Naive thymus-derived CD4-positive, alpha-beta T cell (primary cell): ENCODE measurements at regions not wholly inside any gene's neighbourhood (a gene's known extent, or its start where the extent isn't known, plus 50 kb on each side); places are given as distances from the start of the nearest gene placed in this dataset.
"Not testable (repeated sequence)": the region's sequence is repeated elsewhere in the genome, so short reads cannot be mapped to it uniquely, and the experiment has no call there.

Experiments used
- ATAC-seq: fragments of 150-1000 bp; cut with Tn5 transposase; 2 replicates; pipeline ENCODE4 v1.10.0; 2021; ENCODE audit warnings: mild to moderate bottlenecking, moderate library complexity
- CTCF ChIA-PET: fragments of 350-600 bp; sonication (Branson Sonifier 250); formaldehyde crosslinking; loops from one replicate; lab custom pipeline; 2021; ENCODE audit warnings: antibody characterized with exemption; lab: Charles Lee
- POLR2A ChIA-PET: fragments of 350-600 bp; sonication (Branson Sonifier 250); formaldehyde crosslinking; loops from one replicate; lab custom pipeline; 2021; ENCODE audit warnings: antibody characterized with exemption, inconsistent platforms; lab: Charles Lee
- DNase-seq, 9 donors: peaks; one replicate each; pipeline versions ENCODE4 v3.0.0 to v3.0.0-alpha.2; 2020 to 2022; ENCODE audit warnings: mixed read lengths in 1 of 9
- H3K27ac ChIP-seq: one replicate; pipeline ENCODE4 v1.7.0; 2013; ENCODE audit warnings: mild to moderate bottlenecking, low read depth, low read length, moderate library complexity
- H3K27me3 ChIP-seq, 2 donors: one replicate each; pipeline ENCODE4 v1.7.0; 2013; ENCODE audit warnings: low read length in 2 of 2, mild to moderate bottlenecking in 2 of 2, moderate library complexity in 2 of 2; ENCODE audit not compliant: control insufficient read depth in 2 of 2, insufficient read depth in 2 of 2
- H3K36me3 ChIP-seq, 3 experiments: 1 replicate in 2 of 3; 2 replicates in 1 of 3; pipeline ENCODE4 v1.7.0; 2013; ENCODE audit warnings: low read length in 3 of 3, mild to moderate bottlenecking in 3 of 3, moderate library complexity in 1 of 3; ENCODE audit not compliant: insufficient read depth in 3 of 3, control insufficient read depth in 2 of 3
- H3K4me1 ChIP-seq, 2 donors: one replicate each; pipeline ENCODE4 v1.7.0; 2013; ENCODE audit warnings: low read length in 2 of 2, mild to moderate bottlenecking in 2 of 2, moderate library complexity in 1 of 2; ENCODE audit not compliant: control insufficient read depth in 2 of 2, insufficient read depth in 2 of 2
- H3K4me3 ChIP-seq: 2 replicates; pipeline ENCODE4 v1.7.0; 2013; ENCODE audit warnings: mild to moderate bottlenecking, low read length
- H3K9me3 ChIP-seq, 3 experiments: 1 replicate in 2 of 3; 2 replicates in 1 of 3; pipeline ENCODE4 v1.7.0; 2013; ENCODE audit warnings: low read length in 3 of 3; ENCODE audit not compliant: control insufficient read depth in 2 of 3
- H3K27ac Mint-ChIP-seq, 9 donors: one replicate each; pipeline ENCODE4 v1.8.0; 2020 to 2022; ENCODE audit warnings: mixed read lengths in 9 of 9, mild to moderate bottlenecking in 8 of 9, moderate library complexity in 5 of 9, inconsistent platforms in 2 of 9
- H3K27me3 Mint-ChIP-seq, 5 donors: one replicate each; pipeline ENCODE4 v1.8.0; 2021 to 2022; ENCODE audit warnings: mixed read lengths in 5 of 5, mild to moderate bottlenecking in 1 of 5
- H3K36me3 Mint-ChIP-seq, 5 donors: one replicate each; pipeline ENCODE4 v1.8.0; 2020 to 2022; ENCODE audit warnings: mixed read lengths in 5 of 5, mild to moderate bottlenecking in 3 of 5, inconsistent platforms in 1 of 5
- H3K4me1 Mint-ChIP-seq, 7 donors: one replicate each; pipeline ENCODE4 v1.8.0; 2020 to 2022; ENCODE audit warnings: mixed read lengths in 7 of 7, mild to moderate bottlenecking in 3 of 7, inconsistent platforms in 1 of 7
- H3K4me3 Mint-ChIP-seq, 10 donors: one replicate each; pipeline ENCODE4 v1.8.0; 2020 to 2022; ENCODE audit warnings: mild to moderate bottlenecking in 10 of 10, mixed read lengths in 10 of 10, moderate library complexity in 6 of 10, inconsistent platforms in 2 of 10
- H3K9me3 Mint-ChIP-seq, 11 donors: one replicate each; pipeline ENCODE4 v1.8.0; 2020 to 2022; ENCODE audit warnings: mixed read lengths in 11 of 11, mild to moderate bottlenecking in 4 of 11, inconsistent platforms in 1 of 11, moderate library complexity in 1 of 11
- intact Hi-C, 2 donors: fragments of 100-400 bp; cut with micrococcal nuclease; formaldehyde crosslinking; loops; one replicate each; pipeline ENCODE4 v1.15.1; 2023

- Mint-ChIP-seq H3K36me3 (no peaks in the 10 kb centered on the region), H3K9me3 (peaks cover 0 to 21% (median 5%) of the 10 kb centered on the region in 11 donors), H3K4me1 (no peaks in the 10 kb centered on the region), H3K27ac (no peak overlapping the region), H3K4me3 (no peak overlapping the region), H3K27me3 (no peaks in the 10 kb centered on the region)
- CTCF ChIA-PET = no interaction called here
- no peaks in the 10 kb centered on the region for H3K36me3 ChIP-seq
- POLR2A ChIA-PET = interaction anchor here (0.5 kb wide), 1 partner anchor 73 kb away, joined by 3 read pairs; no protein-coding TSS in a partner anchor
- no peak overlapping the region for H3K27ac ChIP-seq
- H3K4me1 ChIP-seq = no peaks in the 10 kb centered on the region
- no peaks in the 10 kb centered on the region for H3K27me3 ChIP-seq
- no peak overlapping the region for H3K4me3 ChIP-seq
- intact Hi-C loops = no loop called here
- H3K9me3 ChIP-seq = no peaks in the 10 kb centered on the region
- no peak for ATAC-seq
- DNase-seq = no peak
Measured at GRCh38 chr3:104032283-104032682, 1334.4 kb upstream of the ALCAM start.

DNA sequence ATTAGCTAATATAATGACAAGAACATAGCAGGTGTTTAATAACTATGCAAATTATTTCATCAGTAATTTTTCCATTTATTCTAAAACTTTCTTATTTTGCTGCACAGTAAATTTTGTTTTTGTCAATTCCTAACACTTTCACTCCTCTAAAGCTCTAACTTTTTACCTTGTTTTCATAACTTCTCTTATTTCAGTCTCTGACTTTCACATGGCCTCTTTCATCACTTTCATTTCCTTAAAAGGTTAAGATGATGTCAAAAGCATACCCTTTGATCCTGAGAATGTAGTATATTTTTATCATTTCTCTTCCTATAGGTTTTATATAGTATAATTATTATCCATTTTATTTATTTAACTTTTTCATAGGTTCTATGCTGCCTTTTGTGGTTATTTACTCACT is 1325.8 kb upstream of the ALCAM start:
- H3K4me1 ChIP-seq = no peaks in the 10 kb centered on the region
- POLR2A ChIA-PET = no interaction called here
- Mint-ChIP-seq H3K36me3 (no peaks in the 10 kb centered on the region), H3K4me3 (no peak overlapping the region), H3K4me1 (no peaks in the 10 kb centered on the region), H3K9me3 (peaks cover 0 to 17% (median 4%) of the 10 kb centered on the region in 11 donors), H3K27me3 (no peaks in the 10 kb centered on the region), H3K27ac (no peak overlapping the region)
- DNase-seq = no peak
- ATAC-seq = no peak
- no peaks in the 10 kb centered on the region for H3K9me3 ChIP-seq
- no peaks in the 10 kb centered on the region for H3K27me3 ChIP-seq
- CTCF ChIA-PET = no interaction called here
- intact Hi-C loops = no loop called here
- H3K27ac ChIP-seq = no peak overlapping the region
- no peak overlapping the region for H3K4me3 ChIP-seq
- H3K36me3 ChIP-seq = no peaks in the 10 kb centered on the region

DNA sequence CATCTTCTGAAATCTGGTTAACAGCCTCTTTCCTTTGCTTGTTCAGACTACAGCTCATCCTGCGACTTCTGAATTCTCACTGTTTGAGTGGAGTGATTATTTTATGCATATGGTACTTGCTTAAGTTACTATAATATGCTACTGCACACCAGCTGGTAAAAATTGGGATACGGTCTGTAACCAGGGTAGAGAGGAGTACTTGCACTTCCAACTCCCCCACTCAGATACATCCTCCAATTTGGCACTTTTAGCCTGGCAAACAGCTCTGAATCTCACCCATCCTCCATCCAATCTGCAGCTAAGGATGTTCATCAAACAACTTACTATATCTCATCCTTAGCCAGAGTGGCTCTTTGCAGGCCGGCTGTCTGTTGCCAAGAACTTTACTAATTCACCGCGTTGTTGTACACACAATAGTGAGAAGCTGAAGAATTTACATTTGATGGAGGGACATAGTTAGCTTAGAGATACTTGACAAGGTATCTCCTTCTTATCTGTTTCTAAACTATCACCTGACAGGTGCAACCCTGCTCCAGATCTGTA is 1323.6 kb upstream of the ALCAM start:
- H3K36me3 ChIP-seq, DNase-seq, intact Hi-C loops, H3K27ac Mint-ChIP-seq, H3K9me3 ChIP-seq, H3K27ac ChIP-seq, ATAC-seq, POLR2A ChIA-PET, H3K4me3 ChIP-seq, H3K4me1 ChIP-seq, H3K27me3 Mint-ChIP-seq, H3K4me1 Mint-ChIP-seq, H3K36me3 Mint-ChIP-seq, H3K4me3 Mint-ChIP-seq, H3K27me3 ChIP-seq, CTCF ChIA-PET: not testable (repeated sequence)
- H3K9me3 Mint-ChIP-seq = peaks cover 0 to 17% (median 2%) of the 10 kb centered on the region in 11 donors

DNA sequence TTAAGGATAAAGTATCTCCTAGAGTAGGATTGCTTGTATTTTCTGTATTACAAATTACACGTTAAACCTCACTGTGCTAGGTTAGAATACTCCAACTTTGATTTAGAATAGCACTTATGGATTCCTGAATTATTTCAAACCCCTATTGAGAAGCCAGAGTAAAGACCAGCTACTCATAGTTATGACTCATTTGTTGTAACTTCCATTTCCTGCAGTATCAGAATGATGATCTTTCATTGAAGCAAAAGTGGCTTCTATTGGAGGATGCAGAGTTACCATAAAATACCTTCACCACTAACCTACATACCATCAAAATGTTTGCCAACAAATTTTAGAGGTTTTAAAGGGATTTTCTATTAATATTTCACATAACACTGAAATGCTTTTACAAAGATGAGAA is 1322.7 kb upstream of the ALCAM start:
- Histone ChIP-seq H3K9me3 (no peaks in the 10 kb centered on the region), H3K27ac (no peak overlapping the region), H3K4me1 (no peaks in the 10 kb centered on the region), H3K27me3 (no peaks in the 10 kb centered on the region), H3K4me3 (no peak overlapping the region), H3K36me3 (no peaks in the 10 kb centered on the region)
- intact Hi-C loops = no loop called here
- Mint-ChIP-seq H3K27me3 (no peaks in the 10 kb centered on the region), H3K4me1 (no peaks in the 10 kb centered on the region), H3K27ac (no peak overlapping the region), H3K4me3 (no peak overlapping the region), H3K9me3 (peaks cover 0 to 17% (median 2%) of the 10 kb centered on the region in 11 donors), H3K36me3 (no peaks in the 10 kb centered on the region)
- ATAC-seq (no peak), DNase-seq (no peak)
- ChIA-PET CTCF (no interaction called here), POLR2A (no interaction called here)

- Mint-ChIP-seq H3K36me3 (no peaks in the 10 kb centered on the region), H3K27ac (no peak overlapping the region), H3K9me3 (peaks cover 0 to 15% (median 0%) of the 10 kb centered on the region in 11 donors), H3K27me3 (no peaks in the 10 kb centered on the region), H3K4me1 (no peaks in the 10 kb centered on the region), H3K4me3 (no peak overlapping the region)
- DNase-seq (no peak), ATAC-seq (no peak)
- Histone ChIP-seq H3K36me3 (no peaks in the 10 kb centered on the region), H3K27ac (no peak overlapping the region), H3K4me1 (no peaks in the 10 kb centered on the region), H3K27me3 (no peaks in the 10 kb centered on the region), H3K4me3 (no peak overlapping the region), H3K9me3 (no peaks in the 10 kb centered on the region)
- intact Hi-C loops = no loop called here
- ChIA-PET POLR2A (no interaction called here), CTCF (no interaction called here)
Measured at GRCh38 chr3:104066658-104067057, 1300.1 kb upstream of the ALCAM start.

- Mint-ChIP-seq H3K27me3 (no peaks in the 10 kb centered on the region), H3K9me3 (peaks cover 0 to 15% (median 3%) of the 10 kb centered on the region in 11 donors), H3K4me3 (no peak overlapping the region), H3K36me3 (no peaks in the 10 kb centered on the region), H3K4me1 (no peaks in the 10 kb centered on the region), H3K27ac (no peak overlapping the region)
- no peak for ATAC-seq
- no peaks in the 10 kb centered on the region for H3K36me3 ChIP-seq
- POLR2A ChIA-PET = no interaction called here
- CTCF ChIA-PET = no interaction called here
- H3K4me1 ChIP-seq = no peaks in the 10 kb centered on the region
- H3K4me3 ChIP-seq = no peak overlapping the region
- no peaks in the 10 kb centered on the region for H3K27me3 ChIP-seq
- no peak overlapping the region for H3K27ac ChIP-seq
- no peaks in the 10 kb centered on the region for H3K9me3 ChIP-seq
- DNase-seq = no peak
- intact Hi-C loops = no loop called here
Measured at GRCh38 chr3:104069114-104069513, 1297.6 kb upstream of the ALCAM start.

GRCh38 chr3:104070906-104071305 is 1295.8 kb upstream of the ALCAM start:
- no peaks in the 10 kb centered on the region for H3K27me3 Mint-ChIP-seq
- Histone ChIP-seq H3K36me3 (no peaks in the 10 kb centered on the region), H3K27me3 (no peaks in the 10 kb centered on the region), H3K4me1 (no peaks in the 10 kb centered on the region), H3K4me3 (no peak overlapping the region), H3K27ac (no peak overlapping the region), H3K9me3 (no peaks in the 10 kb centered on the region)
- H3K36me3 Mint-ChIP-seq = no peaks in the 10 kb centered on the region
- peaks cover 0 to 15% (median 3%) of the 10 kb centered on the region in 11 donors for H3K9me3 Mint-ChIP-seq
- no peak overlapping the region for H3K27ac Mint-ChIP-seq
- intact Hi-C loops = no loop called here
- no peak overlapping the region for H3K4me3 Mint-ChIP-seq
- POLR2A ChIA-PET = no interaction called here
- DNase-seq = no peak
- H3K4me1 Mint-ChIP-seq = no peaks in the 10 kb centered on the region
- ATAC-seq = no peak
- CTCF ChIA-PET = no interaction called here
